MM.1S (cell line): ENCODE measurements at regions not wholly inside any gene's neighbourhood (a gene's known extent, or its start where the extent isn't known, plus 50 kb on each side); places are given as distances from the start of the nearest gene placed in this dataset.

Source experiments
- EZH2 ChIP-seq: fragments of 300-600 bp; sonication (generic); optimal IDR thresholded peaks from 2 replicates; pipeline ENCODE3; 2017; ENCODE audit warnings: low read depth, mild to moderate bottlenecking, antibody characterized with exemption, low read length, mixed read lengths
- EZH2phosphoT487 ChIP-seq: fragments of 300-600 bp; sonication (generic); IDR thresholded peaks from 2 replicates; pipeline ENCODE4 v1.6.1; 2018; ENCODE audit warnings: antibody characterized with exemption, low read length
- TF ChIP-seq, protein P1 (sequence below): fragments of 300-600 bp; sonication (generic); IDR thresholded peaks from 2 replicates; pipeline ENCODE4 v1.5.1; 2016; ENCODE audit warnings: antibody characterized with exemption, low read length, mixed read lengths

DNA sequence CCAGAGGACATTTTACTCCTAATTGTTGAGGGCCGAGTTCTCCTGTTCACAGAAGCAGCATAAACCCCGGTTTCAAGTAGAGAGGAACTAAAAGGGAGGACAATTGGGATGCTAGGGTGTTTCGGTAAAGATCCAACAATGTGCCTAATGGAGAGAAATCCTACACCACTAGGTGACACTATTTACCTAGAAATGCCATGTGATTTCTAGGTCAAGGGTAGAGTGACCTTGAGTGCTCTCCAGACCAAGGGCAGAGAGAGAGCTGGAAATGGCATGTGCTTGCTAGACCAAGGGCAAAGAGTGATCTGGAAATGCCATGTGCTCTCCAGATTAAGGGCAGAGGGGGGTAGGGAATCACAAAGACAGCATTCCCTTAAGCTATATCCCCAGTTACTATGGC is 472.0 kb downstream of the DCDC2C start:
- TF ChIP-seq EZH2, result no peak
- no peak for TF ChIP-seq EZH2phosphoT487
- TF ChIP-seq, protein P1, sequence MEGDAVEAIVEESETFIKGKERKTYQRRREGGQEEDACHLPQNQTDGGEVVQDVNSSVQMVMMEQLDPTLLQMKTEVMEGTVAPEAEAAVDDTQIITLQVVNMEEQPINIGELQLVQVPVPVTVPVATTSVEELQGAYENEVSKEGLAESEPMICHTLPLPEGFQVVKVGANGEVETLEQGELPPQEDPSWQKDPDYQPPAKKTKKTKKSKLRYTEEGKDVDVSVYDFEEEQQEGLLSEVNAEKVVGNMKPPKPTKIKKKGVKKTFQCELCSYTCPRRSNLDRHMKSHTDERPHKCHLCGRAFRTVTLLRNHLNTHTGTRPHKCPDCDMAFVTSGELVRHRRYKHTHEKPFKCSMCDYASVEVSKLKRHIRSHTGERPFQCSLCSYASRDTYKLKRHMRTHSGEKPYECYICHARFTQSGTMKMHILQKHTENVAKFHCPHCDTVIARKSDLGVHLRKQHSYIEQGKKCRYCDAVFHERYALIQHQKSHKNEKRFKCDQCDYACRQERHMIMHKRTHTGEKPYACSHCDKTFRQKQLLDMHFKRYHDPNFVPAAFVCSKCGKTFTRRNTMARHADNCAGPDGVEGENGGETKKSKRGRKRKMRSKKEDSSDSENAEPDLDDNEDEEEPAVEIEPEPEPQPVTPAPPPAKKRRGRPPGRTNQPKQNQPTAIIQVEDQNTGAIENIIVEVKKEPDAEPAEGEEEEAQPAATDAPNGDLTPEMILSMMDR, result 0 out of 2 replicates have a peak, but pooled peaks have one; percentile 9
